Uterus (tissue), 2 donors: ENCODE measurements at regions not wholly inside any gene's neighbourhood (a gene's known extent, or its start where the extent isn't known, plus 50 kb on each side); places are given as distances from the start of the nearest gene placed in this dataset.

ENCODE experiments used
- POLR2A ChIP-seq, 2 donors: fragments of 450-650 bp; IDR thresholded peaks; one replicate each; pipeline ENCODE4 v1.6.1; 2016; ENCODE audit warnings: antibody characterized with exemption in 2 of 2, mild to moderate bottlenecking in 1 of 2, moderate library complexity in 1 of 2
- TF ChIP-seq, protein P1 (sequence below), 4 experiments: fragments of 200-600 bp in 2 of 4; fragments of 450-650 bp in 2 of 4; sonication (generic) in 2 of 4; IDR thresholded peaks; one replicate each; pipeline ENCODE4 v1.5.1; 2016 to 2019; ENCODE audit warnings: antibody characterized with exemption in 4 of 4, mild to moderate bottlenecking in 2 of 4, moderate library complexity in 1 of 4

DNA sequence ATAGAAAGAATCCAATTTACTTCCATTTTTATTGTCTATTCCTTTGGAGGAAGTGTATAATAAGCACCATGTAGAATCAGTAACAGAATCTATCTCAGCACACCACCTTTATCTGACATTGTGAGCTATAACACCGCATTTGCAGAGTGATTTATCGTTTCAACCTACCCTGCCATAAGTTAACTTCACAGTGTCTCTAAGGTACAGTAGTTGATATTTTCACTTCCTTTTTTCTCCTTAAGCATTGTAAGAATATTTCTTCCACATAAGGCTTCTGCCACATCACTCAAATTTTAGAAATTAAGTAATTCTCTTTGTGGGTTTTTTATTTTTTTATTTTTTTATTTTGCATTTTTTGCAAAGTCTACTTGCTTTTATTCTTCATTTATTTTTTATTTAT is 107.1 kb downstream of the TMX3 start:
- TF ChIP-seq, protein P1, sequence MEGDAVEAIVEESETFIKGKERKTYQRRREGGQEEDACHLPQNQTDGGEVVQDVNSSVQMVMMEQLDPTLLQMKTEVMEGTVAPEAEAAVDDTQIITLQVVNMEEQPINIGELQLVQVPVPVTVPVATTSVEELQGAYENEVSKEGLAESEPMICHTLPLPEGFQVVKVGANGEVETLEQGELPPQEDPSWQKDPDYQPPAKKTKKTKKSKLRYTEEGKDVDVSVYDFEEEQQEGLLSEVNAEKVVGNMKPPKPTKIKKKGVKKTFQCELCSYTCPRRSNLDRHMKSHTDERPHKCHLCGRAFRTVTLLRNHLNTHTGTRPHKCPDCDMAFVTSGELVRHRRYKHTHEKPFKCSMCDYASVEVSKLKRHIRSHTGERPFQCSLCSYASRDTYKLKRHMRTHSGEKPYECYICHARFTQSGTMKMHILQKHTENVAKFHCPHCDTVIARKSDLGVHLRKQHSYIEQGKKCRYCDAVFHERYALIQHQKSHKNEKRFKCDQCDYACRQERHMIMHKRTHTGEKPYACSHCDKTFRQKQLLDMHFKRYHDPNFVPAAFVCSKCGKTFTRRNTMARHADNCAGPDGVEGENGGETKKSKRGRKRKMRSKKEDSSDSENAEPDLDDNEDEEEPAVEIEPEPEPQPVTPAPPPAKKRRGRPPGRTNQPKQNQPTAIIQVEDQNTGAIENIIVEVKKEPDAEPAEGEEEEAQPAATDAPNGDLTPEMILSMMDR (IDR thresholded peaks at IDR 0.05) = no peak
- no peak for TF ChIP-seq POLR2A (IDR thresholded peaks at IDR 0.05)
